HuH-7 (cell line): ENCODE measurements at regions not wholly inside any gene's neighbourhood (a gene's known extent, or its start where the extent isn't known, plus 50 kb on each side); places are given as distances from the start of the nearest gene placed in this dataset.

Experiments used
- DNase-seq: peaks from one replicate; pipeline ENCODE4 v3.0.0; 2011; ENCODE audit warnings: low spot score

DNA sequence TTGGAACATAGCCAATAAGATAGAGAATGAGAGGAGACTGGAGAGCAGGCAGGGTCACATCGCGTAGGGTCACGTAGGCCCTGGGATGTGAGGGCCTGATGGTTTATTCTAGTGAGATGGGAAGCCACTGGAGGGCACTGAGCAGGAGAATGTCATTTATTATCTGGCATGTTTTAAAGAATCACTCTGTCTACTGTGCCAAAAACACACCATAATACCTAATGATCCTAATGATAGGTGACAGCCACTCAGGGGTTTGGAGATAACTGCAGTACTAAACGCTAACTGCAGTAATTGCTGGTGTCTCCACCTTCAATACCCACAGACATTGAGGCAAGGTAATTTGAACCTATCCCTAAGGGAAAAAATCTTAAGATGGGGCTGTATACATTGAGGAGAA, 185.4 kb downstream of the TTLL7 start:
- DNase-seq: no peak

DNA sequence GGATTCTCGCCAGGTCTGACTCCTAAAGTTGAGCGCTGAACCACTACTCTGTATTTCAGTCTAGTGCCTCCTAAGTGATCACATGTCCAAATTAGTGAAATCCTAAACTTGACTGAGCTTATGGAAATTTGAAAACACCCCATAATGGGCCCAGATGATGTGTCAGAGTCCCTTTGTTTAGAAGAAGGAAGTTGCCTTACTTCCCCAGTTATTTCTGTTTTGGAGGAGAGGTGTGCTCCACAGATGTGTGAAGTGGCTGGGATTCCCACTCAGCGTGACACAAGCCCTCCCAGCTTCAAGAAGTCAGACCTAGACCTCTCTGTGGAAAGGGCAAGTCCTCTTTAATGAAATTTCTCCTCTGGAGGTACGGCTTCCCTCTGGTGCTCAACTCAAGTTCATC, 188.8 kb downstream of the TTLL7 start:
- DNase-seq: no peak

DNA sequence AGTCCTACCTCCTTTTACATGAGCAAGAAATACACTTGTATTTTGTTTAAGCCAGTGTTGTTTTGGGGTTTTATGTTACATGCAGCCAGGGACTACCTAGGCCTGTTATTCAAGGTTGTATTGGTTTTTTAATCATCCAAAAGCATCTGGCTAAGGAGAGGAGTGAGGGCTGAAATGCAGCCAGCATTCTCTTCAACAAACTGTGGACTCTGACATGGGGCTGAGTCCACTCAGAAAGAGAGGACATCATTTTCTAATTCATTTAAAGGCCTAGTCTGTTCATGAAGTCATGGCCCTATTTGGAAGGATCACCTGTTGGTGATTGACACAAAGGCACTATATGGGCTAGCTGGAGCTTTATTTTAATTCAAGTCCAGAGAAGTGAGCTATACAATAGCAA, 190.4 kb downstream of the TTLL7 start:
- no peak for DNase-seq

DNA sequence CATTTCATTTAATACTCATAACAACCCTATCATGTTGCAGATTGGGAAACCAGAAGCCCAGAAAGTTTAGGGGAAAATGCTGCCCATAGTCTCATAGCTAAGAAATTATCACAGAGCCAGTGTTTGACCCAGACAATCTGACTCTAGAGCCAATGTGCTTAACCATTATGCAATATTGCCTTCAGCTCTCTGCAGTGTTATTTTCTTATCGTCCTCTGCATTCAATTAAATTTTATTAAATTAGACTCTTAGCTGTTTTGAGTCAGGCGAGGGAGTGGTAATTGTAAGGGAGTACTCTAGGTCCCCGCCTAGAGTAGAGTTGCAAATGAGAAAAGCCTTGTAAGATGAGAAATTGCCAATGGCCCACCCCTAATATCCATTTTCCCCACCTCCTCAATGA, 191.1 kb downstream of the TTLL7 start:
- no peak for DNase-seq

DNA sequence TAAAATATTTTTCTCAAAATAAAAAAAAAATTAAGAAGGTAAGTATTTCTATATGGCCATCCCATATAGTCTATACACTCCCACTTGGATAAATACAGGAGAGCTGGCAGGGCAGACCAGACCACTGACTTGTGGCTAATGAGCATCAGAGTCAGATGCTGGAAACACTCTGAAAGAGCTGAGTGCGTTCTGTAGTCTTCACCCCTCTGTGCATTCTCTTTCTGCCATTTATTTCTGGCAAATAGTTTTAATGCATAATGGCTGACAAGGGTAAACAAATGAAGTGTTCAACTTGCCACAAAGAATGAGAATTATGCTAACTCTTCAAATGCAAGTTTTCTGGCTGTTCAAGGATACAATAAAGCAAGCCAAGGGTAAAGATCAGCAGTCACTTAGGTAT, 191.7 kb downstream of the TTLL7 start:
- no peak for DNase-seq

DNA sequence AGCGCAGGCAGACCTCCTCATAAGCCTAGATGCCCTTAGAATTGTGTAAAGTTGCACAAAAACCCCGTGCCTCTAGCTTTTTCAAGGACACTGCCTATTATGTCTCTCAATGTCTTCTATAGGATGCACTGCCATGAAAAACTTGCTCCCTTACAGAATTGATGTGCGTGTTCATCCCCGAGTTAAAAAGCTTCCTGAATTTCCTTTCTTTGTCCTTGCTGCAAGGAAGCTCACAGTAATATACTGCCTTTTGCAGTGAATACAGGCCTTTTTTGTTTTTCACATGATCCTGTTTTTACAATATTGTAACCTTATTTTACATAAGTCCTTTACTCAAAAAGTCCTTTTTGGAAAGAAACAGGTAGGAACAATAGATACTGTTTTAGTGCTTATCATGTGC, 193.0 kb downstream of the TTLL7 start:
- DNase-seq: no peak

DNA sequence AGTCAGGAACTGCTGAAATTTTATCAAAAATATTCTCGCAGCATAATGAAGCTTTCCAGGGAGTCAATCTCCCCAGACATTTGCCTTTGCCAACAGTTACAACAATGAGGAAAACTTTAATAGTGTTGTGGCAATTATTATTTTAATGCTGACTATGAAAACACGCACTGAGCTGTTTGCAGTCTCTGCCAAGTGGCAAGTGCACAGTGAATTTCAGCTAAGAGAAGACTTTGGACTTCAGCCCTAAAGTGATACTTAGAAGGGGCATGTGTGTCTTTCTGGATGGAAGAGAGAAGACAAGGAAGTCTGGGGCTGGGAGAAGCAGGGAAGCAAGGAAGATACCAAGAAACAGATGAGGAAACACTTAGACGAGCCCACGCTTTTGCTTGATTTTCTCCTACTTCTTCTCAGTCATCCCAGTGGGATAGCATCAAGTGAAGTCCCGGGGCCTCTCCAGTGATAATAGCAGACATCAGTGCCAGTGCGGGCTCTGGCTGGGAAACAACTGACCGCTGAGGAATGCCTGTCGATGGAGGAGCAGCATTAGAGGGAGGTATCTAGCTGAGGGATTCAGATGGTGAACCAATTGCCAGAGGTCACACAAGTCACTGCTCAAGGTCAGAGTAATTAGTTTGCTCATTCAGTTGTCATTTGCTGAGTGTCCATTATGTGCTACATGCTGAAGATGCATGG, 196.3 kb downstream of the TTLL7 start:
- DNase-seq: no peak

DNA sequence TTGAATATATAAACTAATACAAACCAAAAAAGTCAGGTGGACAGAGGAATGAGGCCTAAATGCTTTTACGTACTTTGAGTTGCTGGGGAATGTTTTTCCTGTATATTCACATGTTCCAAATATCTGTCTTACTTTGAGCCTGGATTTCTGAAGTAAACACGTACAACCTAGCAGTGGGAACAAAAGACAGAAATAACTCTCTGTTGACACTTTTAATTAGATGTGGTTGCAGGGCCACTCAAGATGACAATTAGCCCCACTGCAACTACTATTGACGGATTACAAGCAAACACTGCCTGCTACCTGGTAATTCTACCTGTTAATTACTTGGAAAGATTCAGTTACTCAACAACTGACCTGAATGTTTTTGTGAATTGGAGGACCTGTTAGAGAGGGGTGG, 196.9 kb downstream of the TTLL7 start:
- no peak for DNase-seq

DNA sequence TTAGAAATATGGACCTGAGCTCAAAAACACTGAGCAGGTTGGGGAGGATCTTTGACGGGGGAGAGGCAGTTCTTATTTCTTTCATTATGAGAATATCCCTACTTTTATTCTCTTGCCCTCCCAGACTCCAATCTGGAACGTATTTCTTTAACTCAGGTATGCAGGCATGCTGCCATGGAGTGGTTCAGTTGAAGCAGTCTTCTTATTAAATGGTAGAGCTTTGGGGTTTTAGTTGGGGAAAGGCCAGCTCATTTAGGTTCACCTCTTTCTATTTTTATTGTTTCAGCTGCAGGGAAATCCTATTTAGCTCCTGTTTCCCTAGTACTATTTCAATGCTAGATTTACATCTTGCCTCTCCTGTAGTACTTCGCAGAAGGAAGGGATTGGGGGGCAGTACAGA, 198.9 kb downstream of the TTLL7 start:
- DNase-seq: no peak

DNA sequence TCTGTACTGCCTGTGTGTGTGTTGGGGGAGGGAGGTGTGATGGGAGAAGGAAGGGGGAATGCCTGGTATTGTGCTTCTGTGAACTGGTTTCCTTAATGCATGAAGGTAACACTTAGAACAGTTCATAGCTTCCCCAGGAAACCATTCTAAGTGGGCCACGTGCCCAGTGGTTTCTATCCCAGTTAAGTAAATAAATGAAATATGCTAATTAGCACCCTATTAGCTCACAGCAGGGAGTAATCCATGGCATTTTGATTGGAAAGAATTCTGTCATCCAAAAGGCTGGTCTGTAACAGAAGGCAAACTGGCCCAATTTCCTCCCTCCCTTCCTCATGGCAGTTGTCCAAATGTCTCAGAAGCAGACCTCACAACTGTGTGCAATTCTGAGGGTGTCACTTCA, 199.3 kb downstream of the TTLL7 start:
- no peak for DNase-seq

DNA sequence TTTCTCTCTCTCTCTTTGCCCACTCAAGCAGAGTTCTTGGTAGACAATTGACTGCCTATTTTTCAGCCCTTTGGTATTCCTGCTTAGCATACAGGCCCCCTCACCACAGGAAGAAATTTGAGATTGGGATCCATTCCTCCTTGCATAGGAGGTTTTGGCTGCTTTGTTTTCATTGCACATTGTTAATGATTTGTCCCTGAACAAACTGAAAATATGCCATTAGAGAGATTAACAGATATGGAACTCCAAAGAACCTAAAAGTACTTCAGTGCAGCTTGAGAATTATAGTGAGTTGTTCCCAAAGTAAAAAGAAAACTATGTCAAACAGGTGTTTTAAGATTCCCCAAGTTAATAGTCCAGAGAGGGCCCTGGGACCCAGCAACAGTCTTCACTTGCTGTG, 200.0 kb downstream of the TTLL7 start:
- no peak for DNase-seq

DNA sequence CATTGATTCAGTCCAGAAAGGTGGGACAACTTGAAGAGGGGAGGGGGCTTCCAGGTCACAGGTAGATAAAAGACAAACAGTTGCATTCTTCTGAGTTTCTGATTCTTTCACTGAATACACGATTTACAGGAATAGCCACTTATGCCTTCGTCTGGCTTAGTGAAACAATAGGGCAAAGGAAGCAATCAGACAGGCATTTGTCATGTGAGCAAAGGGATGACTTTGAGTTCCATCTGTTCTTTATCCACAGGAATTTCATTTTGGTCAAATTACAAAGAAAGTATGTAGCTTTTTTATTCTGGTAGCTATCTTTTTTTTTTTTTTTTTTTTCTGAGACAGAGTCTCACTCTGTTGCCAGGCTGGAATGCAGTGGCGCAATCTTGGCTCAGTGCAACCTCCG, 202.5 kb downstream of the TTLL7 start:
- no peak for DNase-seq

DNA sequence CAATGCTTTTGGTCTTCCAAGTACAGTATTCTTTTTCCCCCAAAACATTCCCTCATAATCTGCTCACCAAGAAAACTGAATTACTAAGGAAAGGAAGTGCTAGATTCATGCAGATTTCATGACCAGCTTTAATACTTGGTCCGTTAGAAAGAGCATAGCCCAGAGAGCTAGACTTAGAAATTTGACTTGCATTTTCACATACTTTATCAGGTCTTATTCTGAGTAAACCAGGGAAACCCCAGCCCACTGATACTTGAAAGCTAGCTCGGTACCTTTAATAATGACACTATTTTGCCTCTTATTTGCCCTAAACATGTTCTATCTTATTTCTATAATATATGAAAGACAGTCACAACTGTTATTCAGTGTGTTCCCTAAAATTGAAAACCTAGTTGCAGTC, 204.5 kb downstream of the TTLL7 start:
- DNase-seq: no peak

DNA sequence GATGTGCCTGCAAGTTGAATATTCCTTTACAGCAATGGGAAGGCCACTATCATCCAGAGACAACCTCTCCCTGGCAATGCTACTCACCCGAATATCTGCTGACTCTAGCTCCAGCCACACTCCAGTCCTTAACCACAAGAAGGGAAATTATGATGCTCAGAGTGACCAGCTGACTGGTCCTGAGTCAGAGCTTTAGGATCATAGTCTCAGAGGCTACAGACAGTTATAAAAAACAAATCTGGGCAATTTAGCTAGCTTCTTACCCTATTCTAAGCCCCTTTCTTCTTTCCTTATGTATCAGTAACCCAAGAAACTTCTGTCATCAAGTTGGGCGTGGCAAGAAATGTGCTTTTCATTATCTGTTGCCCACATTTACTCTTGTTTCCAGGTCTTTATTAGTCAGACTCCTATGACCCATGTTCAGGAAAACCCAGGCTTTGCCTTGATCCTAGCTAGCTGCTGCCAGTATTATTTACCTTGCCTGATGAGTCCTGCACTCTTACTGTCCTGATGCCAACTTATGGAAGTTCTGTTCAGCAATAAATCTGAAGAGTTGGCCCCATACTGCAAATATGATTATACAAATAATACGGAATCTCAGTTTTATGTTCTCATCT, 207.0 kb downstream of the TTLL7 start:
- no peak for DNase-seq

DNA sequence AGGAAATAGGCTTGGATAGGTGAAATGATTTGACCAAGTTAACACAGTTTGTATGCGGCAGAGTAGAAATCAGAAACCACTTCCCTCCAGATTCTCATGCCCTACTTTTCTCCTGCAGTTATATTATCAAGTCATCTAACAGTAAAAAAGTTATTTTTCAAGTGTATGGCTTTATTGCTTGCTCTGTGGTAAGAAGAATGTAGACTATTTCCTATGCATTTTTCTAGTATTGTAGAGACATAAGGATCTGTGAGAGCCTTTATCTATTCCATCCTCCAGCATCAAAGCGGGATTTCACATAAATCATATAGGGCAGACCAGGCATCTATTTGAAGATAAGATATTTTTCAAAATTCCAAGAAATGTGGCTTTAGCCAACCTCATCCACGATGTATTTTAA, 208.5 kb downstream of the TTLL7 start:
- DNase-seq: no peak

DNA sequence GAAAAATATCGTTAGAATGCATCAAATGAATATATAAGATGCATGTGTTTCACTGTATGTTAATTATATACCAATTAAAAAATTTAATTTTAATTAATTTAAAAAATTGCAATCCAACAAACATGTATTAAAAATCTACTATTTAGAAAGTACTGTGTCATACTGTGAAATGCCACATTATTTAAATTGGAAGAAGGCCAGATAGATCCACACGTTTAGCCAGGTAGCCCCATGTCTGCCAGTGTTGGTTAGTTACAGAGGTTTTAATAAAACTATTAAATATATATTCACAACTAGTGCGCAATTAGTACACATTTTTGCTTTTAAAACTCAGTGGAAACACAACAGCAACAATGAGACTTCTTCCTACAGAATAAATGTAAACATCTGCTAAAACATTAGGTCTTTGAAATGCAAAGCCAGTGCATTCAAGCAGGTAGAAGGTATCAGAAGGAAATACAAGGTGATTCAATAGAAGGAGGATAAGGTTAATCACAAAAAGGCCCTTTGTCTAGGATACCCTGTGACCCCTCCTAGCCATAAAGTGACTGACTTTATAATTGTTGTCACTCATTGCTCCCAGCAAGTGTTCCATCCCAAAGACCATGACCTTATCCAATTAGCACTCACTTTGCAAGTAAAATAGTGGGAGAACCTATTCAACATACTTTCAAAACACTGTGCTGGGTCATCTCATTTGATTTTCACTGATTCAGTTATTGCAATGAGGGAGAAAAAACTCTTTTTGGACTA, 211.5 kb downstream of the TTLL7 start:
- no peak for DNase-seq

DNA sequence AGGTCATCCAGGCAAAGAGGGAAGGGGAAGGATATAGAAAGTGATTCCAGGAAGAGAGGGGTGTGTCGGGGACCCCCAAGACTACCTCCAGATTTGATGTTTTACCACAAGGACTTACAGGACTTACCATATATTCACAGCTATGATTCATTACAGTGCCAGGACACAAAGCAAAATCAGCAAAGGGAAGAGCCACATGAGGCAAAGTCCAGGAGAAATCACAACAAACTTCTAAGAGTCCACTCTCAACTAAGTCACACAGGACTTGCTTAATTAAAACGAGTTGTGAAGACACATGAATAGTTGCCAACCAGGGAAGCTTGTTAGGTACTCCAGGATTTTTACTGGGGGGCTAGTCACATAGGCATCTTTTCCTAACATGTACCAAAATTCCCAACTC, 217.3 kb downstream of the TTLL7 start:
- no peak for DNase-seq

DNA sequence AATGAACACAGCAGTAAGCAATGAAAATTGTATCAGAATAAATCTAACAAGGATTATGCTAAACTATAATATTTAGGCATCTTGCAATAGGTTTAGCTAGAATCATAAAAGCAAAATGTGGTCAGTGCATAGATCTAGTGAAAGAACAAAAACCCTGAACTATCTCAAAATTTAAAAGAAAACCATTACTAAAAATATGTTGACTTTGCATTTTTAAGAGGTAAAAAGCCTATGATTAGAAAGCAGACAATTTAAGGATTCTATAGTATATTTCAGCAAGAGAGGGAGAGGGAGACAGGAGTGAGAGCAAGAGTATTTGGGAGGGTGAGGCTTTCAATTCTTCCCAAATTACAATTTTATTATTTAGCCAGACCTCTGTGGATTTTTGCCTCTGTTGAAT, 219.4 kb downstream of the TTLL7 start:
- no peak for DNase-seq

DNA sequence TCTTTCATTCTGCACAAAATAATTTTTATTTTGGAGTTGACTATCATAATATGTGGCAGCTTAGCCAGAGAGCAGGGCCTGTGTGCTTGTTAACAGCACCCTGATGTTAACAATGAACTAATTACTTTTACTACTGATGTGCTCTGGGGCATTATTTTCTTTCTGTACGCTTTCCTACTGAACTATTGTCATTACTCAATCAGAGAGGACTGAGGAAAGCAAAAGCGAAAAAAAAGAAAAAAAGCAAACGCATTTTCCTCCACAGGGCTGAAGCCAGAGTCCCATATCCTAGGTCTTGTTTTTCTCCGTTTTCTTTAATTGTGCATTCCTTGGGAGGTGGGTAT, 221.2 kb downstream of the TTLL7 start:
- no peak for DNase-seq

DNA sequence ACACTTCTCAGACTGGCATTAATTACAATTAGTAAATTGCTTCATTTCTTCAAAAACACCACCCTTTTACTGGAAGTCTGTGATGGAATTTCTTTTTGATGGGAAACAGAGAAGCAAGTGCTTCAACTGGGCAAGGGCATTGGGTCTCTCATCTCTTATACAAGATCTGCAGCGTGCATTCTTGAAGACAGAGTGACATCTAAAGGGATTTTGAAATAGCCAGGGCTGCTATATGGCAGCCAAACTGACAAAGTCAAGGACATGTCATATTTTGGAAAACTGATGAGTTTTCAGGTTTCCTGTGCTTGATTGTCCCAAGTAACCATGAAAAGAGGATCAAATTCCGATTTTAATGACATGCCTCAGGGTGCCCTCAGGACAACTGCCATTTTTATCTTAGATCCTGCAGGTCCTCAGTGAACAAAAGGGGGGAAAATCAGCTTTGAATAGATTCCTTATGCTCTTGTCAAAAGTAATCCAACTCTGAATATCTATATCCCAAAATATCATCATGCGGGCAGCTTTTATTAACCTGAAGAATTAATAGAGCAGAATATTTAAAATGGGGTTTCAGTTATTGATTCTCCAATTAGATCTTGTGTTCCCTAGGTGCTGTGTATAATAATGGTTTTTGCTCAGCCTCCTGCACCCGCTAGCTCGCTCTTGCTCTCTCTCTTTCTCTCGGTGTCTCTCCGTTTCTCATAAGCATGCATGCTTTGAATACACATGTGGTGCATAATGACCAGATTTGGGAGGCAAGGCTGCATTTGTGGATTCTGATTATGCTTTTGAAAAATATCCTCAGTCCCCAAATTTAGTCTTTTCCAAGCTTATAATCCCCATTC, 221.8 kb downstream of the TTLL7 start:
- DNase-seq: no peak

DNA sequence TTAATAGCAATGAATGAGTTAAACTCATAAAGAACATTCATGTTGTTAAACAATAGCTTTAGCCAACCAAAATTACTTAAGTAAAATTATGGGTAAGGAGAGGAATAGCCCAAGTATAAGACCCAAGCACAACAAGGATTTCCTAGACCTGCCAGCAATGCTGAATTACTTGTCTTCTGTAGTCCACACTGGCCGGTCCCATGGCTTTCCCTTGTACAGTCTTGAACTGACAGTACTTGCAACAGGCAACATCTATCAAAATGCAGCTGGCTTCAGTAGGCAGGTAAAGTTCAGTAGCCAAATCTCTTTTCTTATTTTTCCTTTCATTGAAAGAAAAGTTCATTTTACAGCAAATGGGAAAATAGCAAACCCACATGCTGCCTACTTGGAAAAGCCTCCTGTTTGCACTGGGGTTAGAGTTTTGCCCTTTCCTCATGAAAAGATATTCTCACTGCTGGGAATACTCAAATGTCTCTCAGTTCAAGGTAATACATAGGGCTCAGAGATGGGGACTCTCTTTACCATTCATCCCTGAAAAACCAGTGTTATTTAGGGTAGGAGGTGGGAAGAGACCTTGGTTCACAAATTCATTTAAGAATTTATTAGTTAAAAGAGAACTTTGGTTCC, 222.8 kb downstream of the TTLL7 start:
- DNase-seq: no peak

DNA sequence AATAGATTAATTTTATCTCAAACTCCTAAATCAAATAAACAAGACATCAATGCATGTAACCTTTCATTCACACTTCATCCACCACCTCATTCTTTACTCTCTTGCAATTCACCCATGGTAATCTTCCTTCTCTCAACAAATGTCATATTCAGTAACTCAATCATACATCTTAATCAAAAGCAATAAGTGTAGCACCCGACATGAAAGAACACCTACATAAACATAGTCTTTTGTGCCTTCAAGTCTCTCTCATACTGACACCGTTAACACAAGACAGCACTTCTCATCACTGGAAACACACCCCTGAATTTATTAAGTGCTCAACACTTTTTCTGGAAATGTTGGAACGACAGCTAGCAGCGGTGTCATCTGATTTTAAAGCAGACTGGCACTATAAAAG, 225.9 kb downstream of the TTLL7 start:
- no peak for DNase-seq
